Tibial nerve (tissue), 4 donors: ENCODE measurements at regions not wholly inside any gene's neighbourhood (a gene's known extent, or its start where the extent isn't known, plus 50 kb on each side); places are given as distances from the start of the nearest gene placed in this dataset.

ENCODE experiments used
- CTCF ChIP-seq, 5 experiments: fragments of 200-600 bp in 3 of 5; fragments of 450-650 bp in 2 of 5; sonication (generic) in 3 of 5; IDR thresholded peaks; one replicate each; pipeline ENCODE4 v1.5.1; 2016 to 2019; ENCODE audit warnings: antibody characterized with exemption in 5 of 5, mild to moderate bottlenecking in 3 of 5, moderate library complexity in 2 of 5
- EP300 ChIP-seq, 2 donors: sonication (generic); formaldehyde crosslinking; IDR thresholded peaks; one replicate each; pipeline ENCODE4 v1.6.1; 2017; ENCODE audit warnings: antibody characterized with exemption in 2 of 2, mild to moderate bottlenecking in 1 of 2
- POLR2A ChIP-seq, 2 donors: fragments of 450-650 bp; IDR thresholded peaks; one replicate each; pipeline ENCODE4 v1.6.1; 2017; ENCODE audit warnings: antibody characterized with exemption in 2 of 2, mild to moderate bottlenecking in 2 of 2, moderate library complexity in 2 of 2

GRCh38 chr15:29403772-29404171 is 134.2 kb upstream of the NSMCE3 start:
- TF ChIP-seq EP300 (IDR thresholded peaks at IDR 0.05) (no peak), POLR2A (IDR thresholded peaks at IDR 0.05) (no peak), CTCF (IDR thresholded peaks at IDR 0.05) (no peak)
